ENCODE measurements at regions not wholly inside any gene's neighbourhood (a gene's known extent, or its start where the extent isn't known, plus 50 kb on each side); places are given as distances from the start of the nearest gene placed in this dataset.
"Not testable (repeated sequence)": the region's sequence is repeated elsewhere in the genome, so short reads cannot be mapped to it uniquely, and the experiment has no call there.

GRCh38 chr2:147420947-147421675 is 423.7 kb upstream of the ACVR2A start:
- intact Hi-C loops (cut with DNase I) = no loop called here
- Histone ChIP-seq H3K27ac (no peak overlapping the region), H3K36me3 (no peaks in the 10 kb centered on the region), H3K9me3 (no peaks in the 10 kb centered on the region), H3K27me3 (no peaks in the 10 kb centered on the region), H3K4me3 (no peak overlapping the region), H3K4me1 (no peaks in the 10 kb centered on the region)
- no peak for DNase-seq
- ATAC-seq = no peak
- TF ChIP-seq, protein P1, sequence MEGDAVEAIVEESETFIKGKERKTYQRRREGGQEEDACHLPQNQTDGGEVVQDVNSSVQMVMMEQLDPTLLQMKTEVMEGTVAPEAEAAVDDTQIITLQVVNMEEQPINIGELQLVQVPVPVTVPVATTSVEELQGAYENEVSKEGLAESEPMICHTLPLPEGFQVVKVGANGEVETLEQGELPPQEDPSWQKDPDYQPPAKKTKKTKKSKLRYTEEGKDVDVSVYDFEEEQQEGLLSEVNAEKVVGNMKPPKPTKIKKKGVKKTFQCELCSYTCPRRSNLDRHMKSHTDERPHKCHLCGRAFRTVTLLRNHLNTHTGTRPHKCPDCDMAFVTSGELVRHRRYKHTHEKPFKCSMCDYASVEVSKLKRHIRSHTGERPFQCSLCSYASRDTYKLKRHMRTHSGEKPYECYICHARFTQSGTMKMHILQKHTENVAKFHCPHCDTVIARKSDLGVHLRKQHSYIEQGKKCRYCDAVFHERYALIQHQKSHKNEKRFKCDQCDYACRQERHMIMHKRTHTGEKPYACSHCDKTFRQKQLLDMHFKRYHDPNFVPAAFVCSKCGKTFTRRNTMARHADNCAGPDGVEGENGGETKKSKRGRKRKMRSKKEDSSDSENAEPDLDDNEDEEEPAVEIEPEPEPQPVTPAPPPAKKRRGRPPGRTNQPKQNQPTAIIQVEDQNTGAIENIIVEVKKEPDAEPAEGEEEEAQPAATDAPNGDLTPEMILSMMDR (IDR thresholded peaks at IDR 0.05) = no peak

DNA sequence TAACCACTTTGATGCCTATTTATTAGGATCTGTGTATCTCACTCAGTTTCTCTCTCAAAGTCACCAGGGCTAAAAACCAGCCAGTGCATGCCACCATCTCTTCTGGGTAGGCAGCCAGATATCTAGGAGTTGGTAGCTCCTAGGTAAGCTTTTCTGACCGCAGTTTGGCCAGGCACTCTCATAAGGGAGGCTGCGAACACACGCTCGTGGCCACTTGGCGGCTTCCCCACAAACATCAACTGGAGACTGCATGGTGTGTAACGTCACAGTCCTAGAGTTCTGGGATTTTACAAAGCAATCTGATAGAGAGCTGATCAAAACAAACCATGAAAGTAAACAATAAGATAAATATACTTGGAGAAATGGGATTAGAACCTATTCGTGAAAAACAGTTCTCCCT is 424.3 kb upstream of the ACVR2A start:
- intact Hi-C loops (cut with DNase I) = no loop called here
- Histone ChIP-seq H3K9me3 (no peaks in the 10 kb centered on the region), H3K27me3 (no peaks in the 10 kb centered on the region), H3K36me3 (no peaks in the 10 kb centered on the region), H3K4me3 (no peak overlapping the region), H3K4me1 (no peaks in the 10 kb centered on the region), H3K27ac (no peak overlapping the region)
- TF ChIP-seq, protein P1 (IDR thresholded peaks at IDR 0.05) = no peak
- DNase-seq = no peak
- ATAC-seq = no peak

DNA sequence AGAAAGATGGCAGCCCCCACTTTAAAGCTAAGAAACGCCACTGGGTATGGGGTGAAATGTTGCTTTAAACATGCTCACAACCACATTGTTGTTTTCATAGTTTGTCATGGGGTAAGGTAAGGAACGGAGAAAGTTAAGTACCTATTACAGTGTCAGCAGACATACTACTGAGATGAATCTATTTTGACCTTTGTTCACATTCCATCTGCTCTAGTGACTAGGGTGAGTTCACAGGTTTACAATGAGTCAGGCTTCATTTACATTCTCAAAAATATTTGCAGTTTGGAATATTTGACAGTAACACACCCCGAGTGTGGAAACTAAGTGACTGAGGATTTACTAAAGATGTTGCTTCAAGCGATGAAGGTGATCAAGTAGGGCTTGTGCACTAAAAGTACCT is 428.7 kb upstream of the ACVR2A start:
- Histone ChIP-seq H3K27me3 (no peaks in the 10 kb centered on the region), H3K27ac (no peak overlapping the region), H3K36me3 (no peaks in the 10 kb centered on the region), H3K4me1 (no peaks in the 10 kb centered on the region), H3K9me3 (no peaks in the 10 kb centered on the region), H3K4me3 (no peak overlapping the region)
- no peak for ATAC-seq
- intact Hi-C loops (cut with DNase I) = no loop called here
- TF ChIP-seq, protein P1 (IDR thresholded peaks at IDR 0.05) = no peak
- DNase-seq = no peak

- H3K27me3 ChIP-seq; H3K27ac ChIP-seq; H3K4me3 ChIP-seq; ATAC-seq; H3K9me3 ChIP-seq; intact Hi-C loops (cut with DNase I); H3K36me3 ChIP-seq; DNase-seq; H3K4me1 ChIP-seq: not testable (repeated sequence)
Measured at GRCh38 chr2:147414656-147415055, 430.2 kb upstream of the ACVR2A start.

- Histone ChIP-seq H3K4me3 (no peak overlapping the region), H3K27me3 (no peaks in the 10 kb centered on the region), H3K4me1 (no peaks in the 10 kb centered on the region), H3K9me3 (no peaks in the 10 kb centered on the region), H3K36me3 (no peaks in the 10 kb centered on the region), H3K27ac (no peak overlapping the region)
- ATAC-seq = no peak
- intact Hi-C loops (cut with DNase I) = no loop called here
- no peak for DNase-seq
- TF ChIP-seq, protein P1 (IDR thresholded peaks at IDR 0.05) = no peak
Measured at GRCh38 chr2:147408357-147408756, 436.5 kb upstream of the ACVR2A start.

DNA sequence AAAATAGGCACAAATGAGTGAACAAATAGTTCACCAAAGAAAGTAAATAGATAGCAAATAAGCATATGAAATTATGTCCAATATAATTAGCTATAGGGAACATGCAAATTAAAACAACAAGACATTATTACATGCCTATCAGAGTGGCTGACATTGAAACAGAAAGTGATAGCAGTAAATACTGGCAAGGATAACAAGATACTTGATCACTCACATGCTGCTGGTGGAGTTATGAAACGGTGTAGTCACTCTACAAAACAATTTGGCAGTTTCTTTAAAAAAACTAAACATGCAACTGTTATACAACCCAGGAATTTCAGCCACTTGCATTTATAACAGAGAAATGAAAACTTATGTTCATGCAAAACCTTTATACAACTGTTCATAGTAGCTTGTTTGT is 439.2 kb upstream of the ACVR2A start:
- TF ChIP-seq, protein P1 (IDR thresholded peaks at IDR 0.05) = no peak
- DNase-seq (no peak), ATAC-seq (no peak)
- Histone ChIP-seq H3K4me1 (no peaks in the 10 kb centered on the region), H3K4me3 (no peak overlapping the region), H3K27ac (no peak overlapping the region), H3K9me3 (no peaks in the 10 kb centered on the region), H3K36me3 (no peaks in the 10 kb centered on the region), H3K27me3 (no peaks in the 10 kb centered on the region)
- intact Hi-C loops (cut with DNase I) = no loop called here
